Pancreas (tissue), 10 donors: ENCODE measurements at regions not wholly inside any gene's neighbourhood (a gene's known extent, or its start where the extent isn't known, plus 50 kb on each side); places are given as distances from the start of the nearest gene placed in this dataset.

Experiments used
- ATAC-seq, 4 donors: fragments of 200-7000 bp; cut with Tn5 transposase; one replicate each; pipeline versions ENCODE4 v1.8.0 to v1.9.1; 2020; ENCODE audit warnings: mild to moderate bottlenecking in 4 of 4, moderate library complexity in 4 of 4
- DNase-seq, 6 donors: peaks; one replicate each; pipeline ENCODE4 v3.0.0-alpha.2; 2020
- FAIRE-seq: peaks from 2 replicates; lab custom pipeline; 2012; peaks lifted over from hg19 to GRCh38; lab: Jason Lieb, UNC
- H3K27ac ChIP-seq, 4 donors: fragments of 200-600 bp; sonication (generic); 1 replicate in 3 of 4; 2 replicates in 1 of 4; pipeline versions ENCODE4 v1.5.0 to v1.8.0; 2020
- H3K27me3 ChIP-seq, 4 donors: fragments of 200-600 bp; one replicate each; pipeline ENCODE4 v1.8.0; 2021
- H3K36me3 ChIP-seq, 3 donors: fragments of 200-600 bp; sonication (generic) in 1 of 3; one replicate each; pipeline versions ENCODE4 v1.5.0 to v1.8.0; 2020 to 2021
- H3K4me1 ChIP-seq, 3 donors: fragments of 200-600 bp; one replicate each; pipeline ENCODE4 v1.8.0; 2021
- H3K4me3 ChIP-seq, 4 donors: fragments of 200-600 bp; sonication (generic) in 2 of 4; one replicate each; pipeline versions ENCODE4 v1.5.0 to v1.8.0; 2020 to 2021
- H3K9me3 ChIP-seq, 4 donors: fragments of 200-600 bp; one replicate each; pipeline ENCODE4 v1.8.0; 2021
- CTCF ChIP-seq, 4 donors: fragments of 200-600 bp; sonication (generic) in 3 of 4; IDR thresholded peaks; one replicate each; pipeline versions ENCODE4 v1.5.0 to v1.8.0; 2021; ENCODE audit warnings: antibody characterized with exemption in 4 of 4
- WGBS, 2 donors: extraction: QIAGEN DNeasy Blood & Tissue Kit; methylation state at CpG; one replicate each; pipeline ENCODE4 v1.1.7; 2013; 5-methylcytosine and 5-hydroxymethylcytosine counted together
- intact Hi-C, 3 donors: fragments of 100-400 bp; cut with DNase I; formaldehyde crosslinking; loops; one replicate each; pipeline versions ENCODE4 v1.11.1 to v1.14.2; 2022
- donor health status: healthy with polysubstance abuse.
- donor health status: DM: no; HTN: no; CAD: no; lungs with moderate emphysema.
- donor health status: DM: no; HTN: no; CAD: no.
- donor health status: control.
- donor health status: control.
- donor health status: Bipolar disorder and iron deficiency.
- donor health status: DM: yes; HTN: yes; CAD: no.
- donor health status: DM: no; HTN: no; CAD: no.
- donor health status: DM: no; HTN: no; CAD: no.
- donor health status: DM: yes; HTN: yes; CAD: no.

GRCh38 chr4:14496408-14496807 lies 505.9 kb upstream of the CPEB2 start:
- no peak for FAIRE-seq

GRCh38 chr4:14496969-14497368 lies 505.3 kb upstream of the CPEB2 start:
- TF ChIP-seq CTCF (IDR thresholded peaks at IDR 0.05): no peak
- intact Hi-C loops: no loop called here
- Histone ChIP-seq H3K4me3 (no peak overlapping the region), H3K27ac (no peak overlapping the region), H3K36me3 (no peaks in the 10 kb centered on the region), H3K9me3 (no peaks in the 10 kb centered on the region), H3K4me1 (no peaks in the 10 kb centered on the region), H3K27me3 (no peaks in the 10 kb centered on the region)
- ATAC-seq (no peak), FAIRE-seq (no peak), DNase-seq (no peak)

More at GRCh38 chr4:14496408-14496807, 505.9 kb upstream of the CPEB2 start:
- 96 to 97% methylated on average over 1 of the region's 1 CpG for WGBS, 2 donors
- no peaks in the 10 kb centered on the region for H3K4me1 ChIP-seq
- intact Hi-C loops: no loop called here
- DNase-seq: no peak
- no peak overlapping the region for H3K4me3 ChIP-seq
- H3K27me3 ChIP-seq: no peaks in the 10 kb centered on the region
- ATAC-seq: no peak
- H3K36me3 ChIP-seq: no peaks in the 10 kb centered on the region
- H3K9me3 ChIP-seq: no peaks in the 10 kb centered on the region
- no peak for TF ChIP-seq CTCF (IDR thresholded peaks at IDR 0.05)
- H3K27ac ChIP-seq: no peak overlapping the region

GRCh38 chr4:14504162-14504561 lies 498.1 kb upstream of the CPEB2 start:
- DNase-seq (no peak), FAIRE-seq (no peak), ATAC-seq (no peak)
- TF ChIP-seq CTCF (IDR thresholded peaks at IDR 0.05): no peak
- Histone ChIP-seq H3K36me3 (no peaks in the 10 kb centered on the region), H3K9me3 (no peaks in the 10 kb centered on the region), H3K4me3 (no peak overlapping the region), H3K27me3 (no peaks in the 10 kb centered on the region), H3K4me1 (no peaks in the 10 kb centered on the region), H3K27ac (no peak overlapping the region)
- intact Hi-C loops: no loop called here
- 60% methylated on average over 2 of the region's 2 CpGs for WGBS, 2 donors

GRCh38 chr4:14513471-14513870 lies 488.8 kb upstream of the CPEB2 start:
- FAIRE-seq (no peak), ATAC-seq (no peak), DNase-seq (no peak)
- intact Hi-C loops: no loop called here
- TF ChIP-seq CTCF (IDR thresholded peaks at IDR 0.05): no peak
- Histone ChIP-seq H3K4me1 (no peaks in the 10 kb centered on the region), H3K27ac (no peak overlapping the region), H3K4me3 (no peak overlapping the region), H3K36me3 (no peaks in the 10 kb centered on the region), H3K27me3 (no peaks in the 10 kb centered on the region), H3K9me3 (no peaks in the 10 kb centered on the region)
- 67 to 73% methylated on average over 4 of the region's 4 CpGs for WGBS, 2 donors

- 81 to 84% methylated on average over 2 of the region's 2 CpGs for WGBS, 2 donors
These were observed 486.7 kb upstream of the CPEB2 start for GRCh38 chr4:14515556-14515955.

More at GRCh38 chr4:14515556-14515955, 486.7 kb upstream of the CPEB2 start:
- Histone ChIP-seq H3K36me3 (no peaks in the 10 kb centered on the region), H3K27me3 (no peaks in the 10 kb centered on the region), H3K27ac (no peak overlapping the region), H3K4me3 (no peak overlapping the region), H3K4me1 (no peaks in the 10 kb centered on the region), H3K9me3 (no peaks in the 10 kb centered on the region)
- DNase-seq (no peak), FAIRE-seq (no peak), ATAC-seq (no peak)
- intact Hi-C loops: no loop called here
- no peak for TF ChIP-seq CTCF (IDR thresholded peaks at IDR 0.05)
